Uterus (tissue), 2 donors: ENCODE measurements at regions not wholly inside any gene's neighbourhood (a gene's known extent, or its start where the extent isn't known, plus 50 kb on each side); places are given as distances from the start of the nearest gene placed in this dataset.

ENCODE experiments used
- POLR2A ChIP-seq, 2 donors: fragments of 450-650 bp; IDR thresholded peaks; one replicate each; pipeline ENCODE4 v1.6.1; 2016; ENCODE audit warnings: antibody characterized with exemption in 2 of 2, mild to moderate bottlenecking in 1 of 2, moderate library complexity in 1 of 2
- TF ChIP-seq, protein P1 (sequence below), 4 experiments: fragments of 200-600 bp in 2 of 4; fragments of 450-650 bp in 2 of 4; sonication (generic) in 2 of 4; IDR thresholded peaks; one replicate each; pipeline ENCODE4 v1.5.1; 2016 to 2019; ENCODE audit warnings: antibody characterized with exemption in 4 of 4, mild to moderate bottlenecking in 2 of 4, moderate library complexity in 1 of 4

DNA sequence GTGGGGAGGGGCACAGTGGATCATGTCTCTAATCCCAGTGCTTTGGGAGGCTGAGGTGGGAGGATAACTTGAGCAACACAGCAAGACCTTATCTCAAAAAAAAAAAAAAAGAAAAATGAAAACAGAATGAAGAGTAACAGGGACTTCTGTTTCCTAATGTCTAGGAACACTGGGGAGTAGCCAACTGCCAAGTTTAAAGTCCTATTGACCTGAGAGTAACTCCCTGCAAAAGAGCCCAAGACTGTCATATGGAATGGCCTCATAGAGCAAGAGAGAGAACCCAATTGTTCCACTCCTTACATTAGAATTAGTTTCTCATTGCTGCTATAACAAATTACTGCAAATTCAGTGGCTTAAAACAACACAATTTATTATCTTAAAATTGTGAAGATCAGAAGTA, 881.4 kb upstream of the ROBO1 start:
- TF ChIP-seq, protein P1, sequence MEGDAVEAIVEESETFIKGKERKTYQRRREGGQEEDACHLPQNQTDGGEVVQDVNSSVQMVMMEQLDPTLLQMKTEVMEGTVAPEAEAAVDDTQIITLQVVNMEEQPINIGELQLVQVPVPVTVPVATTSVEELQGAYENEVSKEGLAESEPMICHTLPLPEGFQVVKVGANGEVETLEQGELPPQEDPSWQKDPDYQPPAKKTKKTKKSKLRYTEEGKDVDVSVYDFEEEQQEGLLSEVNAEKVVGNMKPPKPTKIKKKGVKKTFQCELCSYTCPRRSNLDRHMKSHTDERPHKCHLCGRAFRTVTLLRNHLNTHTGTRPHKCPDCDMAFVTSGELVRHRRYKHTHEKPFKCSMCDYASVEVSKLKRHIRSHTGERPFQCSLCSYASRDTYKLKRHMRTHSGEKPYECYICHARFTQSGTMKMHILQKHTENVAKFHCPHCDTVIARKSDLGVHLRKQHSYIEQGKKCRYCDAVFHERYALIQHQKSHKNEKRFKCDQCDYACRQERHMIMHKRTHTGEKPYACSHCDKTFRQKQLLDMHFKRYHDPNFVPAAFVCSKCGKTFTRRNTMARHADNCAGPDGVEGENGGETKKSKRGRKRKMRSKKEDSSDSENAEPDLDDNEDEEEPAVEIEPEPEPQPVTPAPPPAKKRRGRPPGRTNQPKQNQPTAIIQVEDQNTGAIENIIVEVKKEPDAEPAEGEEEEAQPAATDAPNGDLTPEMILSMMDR (IDR thresholded peaks at IDR 0.05) = no peak
- no peak for TF ChIP-seq POLR2A (IDR thresholded peaks at IDR 0.05)
